ENCODE measurements at regions not wholly inside any gene's neighbourhood (a gene's known extent, or its start where the extent isn't known, plus 50 kb on each side); places are given as distances from the start of the nearest gene placed in this dataset.

DNA sequence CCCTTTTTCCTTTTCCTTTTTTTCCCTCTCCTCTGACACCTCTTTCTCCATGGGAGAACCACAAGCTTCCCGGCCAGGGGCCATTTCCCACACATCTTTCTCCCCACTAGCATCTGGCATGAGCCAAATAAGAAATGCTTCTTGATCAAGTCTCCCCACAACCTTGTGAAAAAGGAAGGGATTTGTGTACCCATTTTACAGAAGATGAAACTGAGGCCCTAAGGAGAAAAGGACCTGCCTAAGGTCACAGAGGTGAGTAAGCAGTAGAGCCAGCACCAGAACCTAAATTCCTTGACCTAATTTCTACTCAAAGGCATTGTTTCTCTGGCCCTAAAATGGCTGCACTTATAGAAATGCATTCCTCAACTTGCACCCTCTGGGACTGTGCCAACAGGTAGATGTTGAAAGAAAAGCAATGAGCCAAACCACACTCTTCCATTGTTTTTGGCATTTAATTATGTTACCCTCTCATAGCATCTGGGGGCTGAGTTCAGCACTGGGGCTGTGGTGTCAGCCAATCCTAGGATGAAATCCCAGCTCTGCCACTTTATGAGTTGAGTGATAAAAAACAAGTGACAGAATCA is 81.7 kb upstream of the TLE3 start:
- TF ChIP-seq, protein P1, sequence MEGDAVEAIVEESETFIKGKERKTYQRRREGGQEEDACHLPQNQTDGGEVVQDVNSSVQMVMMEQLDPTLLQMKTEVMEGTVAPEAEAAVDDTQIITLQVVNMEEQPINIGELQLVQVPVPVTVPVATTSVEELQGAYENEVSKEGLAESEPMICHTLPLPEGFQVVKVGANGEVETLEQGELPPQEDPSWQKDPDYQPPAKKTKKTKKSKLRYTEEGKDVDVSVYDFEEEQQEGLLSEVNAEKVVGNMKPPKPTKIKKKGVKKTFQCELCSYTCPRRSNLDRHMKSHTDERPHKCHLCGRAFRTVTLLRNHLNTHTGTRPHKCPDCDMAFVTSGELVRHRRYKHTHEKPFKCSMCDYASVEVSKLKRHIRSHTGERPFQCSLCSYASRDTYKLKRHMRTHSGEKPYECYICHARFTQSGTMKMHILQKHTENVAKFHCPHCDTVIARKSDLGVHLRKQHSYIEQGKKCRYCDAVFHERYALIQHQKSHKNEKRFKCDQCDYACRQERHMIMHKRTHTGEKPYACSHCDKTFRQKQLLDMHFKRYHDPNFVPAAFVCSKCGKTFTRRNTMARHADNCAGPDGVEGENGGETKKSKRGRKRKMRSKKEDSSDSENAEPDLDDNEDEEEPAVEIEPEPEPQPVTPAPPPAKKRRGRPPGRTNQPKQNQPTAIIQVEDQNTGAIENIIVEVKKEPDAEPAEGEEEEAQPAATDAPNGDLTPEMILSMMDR (IDR thresholded peaks at IDR 0.05) = no peak
- TF ChIP-seq POLR2A (IDR thresholded peaks at IDR 0.05) = no peak
